ENCODE measurements at regions not wholly inside any gene's neighbourhood (a gene's known extent, or its start where the extent isn't known, plus 50 kb on each side); places are given as distances from the start of the nearest gene placed in this dataset.
"Not testable (repeated sequence)": the region's sequence is repeated elsewhere in the genome, so short reads cannot be mapped to it uniquely, and the experiment has no call there.

DNA sequence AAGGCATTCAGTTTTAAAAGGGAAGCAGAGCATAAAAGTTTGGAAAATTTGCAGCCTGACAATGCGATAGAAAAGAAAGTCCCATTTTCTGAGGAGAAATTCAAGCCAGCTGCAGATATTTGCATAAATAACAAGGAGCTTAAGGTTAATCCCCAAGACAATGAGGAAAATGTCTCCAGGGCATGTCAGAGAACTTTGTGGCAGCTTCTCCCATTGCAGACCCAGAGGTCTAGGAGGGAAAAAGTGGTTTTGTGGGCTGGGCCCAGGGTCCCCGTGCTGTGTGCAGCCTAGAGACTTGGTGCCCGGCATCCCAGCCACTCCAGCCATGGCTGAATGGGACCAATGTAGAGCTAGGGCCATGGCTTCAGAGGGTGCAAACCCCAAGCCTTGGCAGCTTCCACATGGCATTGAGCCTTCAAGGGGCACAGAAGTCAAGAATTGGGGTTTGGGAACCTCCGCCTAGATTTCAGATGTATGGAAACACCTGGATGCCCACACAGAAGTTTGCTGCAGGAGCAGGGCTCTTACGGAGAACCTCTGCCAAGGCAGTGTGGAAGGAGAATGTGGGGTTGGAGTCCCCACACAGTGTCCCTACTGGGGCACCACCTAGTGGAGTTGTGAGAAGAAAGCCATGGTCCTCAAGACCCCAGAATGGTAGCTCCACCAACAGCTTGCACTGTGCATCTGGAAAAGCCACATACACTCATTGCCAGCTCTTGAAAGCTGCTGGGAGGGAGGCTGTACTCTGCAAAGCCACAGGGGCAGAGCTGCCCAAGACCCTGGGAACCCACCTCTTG lies 62.3 kb upstream of the SSBP3 start:
- H3K9me3 Mint-ChIP-seq; H3K4me3 Mint-ChIP-seq; DNase-seq (ENCODE audit: low spot score); H3K36me3 Mint-ChIP-seq; ATAC-seq; H3K27ac Mint-ChIP-seq; POLR2A ChIA-PET: not testable (repeated sequence)
- CTCF ChIA-PET: interaction anchor here (0.7 to 1.5 kb wide), 4 partner anchors 11 to 19 kb away, joined by 3 to 6 read pairs (median 4); no protein-coding TSS in a partner anchor
- H3K27me3 Mint-ChIP-seq (ENCODE audit: low read depth): peaks cover 13% of the 10 kb centered on the region
- H3K4me1 Mint-ChIP-seq: peaks cover 54% of the 10 kb centered on the region

DNA sequence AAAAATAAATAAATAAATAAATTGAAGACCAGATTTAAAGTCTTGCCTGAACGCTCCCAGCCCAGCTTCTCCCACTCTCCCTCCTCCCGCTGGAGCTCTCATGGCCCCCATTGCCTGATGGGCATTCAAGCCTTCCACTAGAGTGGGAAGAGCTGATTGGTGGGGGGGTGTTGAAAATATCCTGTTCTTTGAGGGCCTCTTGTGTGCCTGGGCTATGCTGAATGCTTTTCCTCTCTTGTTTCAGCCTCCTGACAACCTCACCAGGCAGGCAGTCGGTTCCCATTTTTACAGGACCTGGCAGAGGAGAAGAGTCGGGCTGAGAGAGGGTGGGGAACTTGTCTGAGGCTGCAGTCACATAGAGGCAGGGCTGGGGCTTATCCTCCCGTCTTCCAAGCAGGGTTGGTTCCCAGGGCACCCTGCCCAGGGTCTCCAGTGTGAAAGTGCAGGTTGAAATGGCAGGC lies 59.2 kb upstream of the SSBP3 start:
- ATAC-seq (no peak), DNase-seq (ENCODE audit: low spot score) (no peak)
- Mint-ChIP-seq H3K4me1 (peaks cover 68% of the 10 kb centered on the region), H3K27me3 (ENCODE audit: low read depth) (peaks cover 5% of the 10 kb centered on the region), H3K27ac (peak overlapping the region; percentile 55), H3K9me3 (peaks cover 4% of the 10 kb centered on the region; the same call in 1 of the 2 replicates), H3K36me3 (peaks cover 4% of the 10 kb centered on the region; the same call in 1 of the 2 replicates), H3K4me3 (no peak overlapping the region)
- no peak for TF ChIP-seq SOX15 (CRISPR knock-in tag; IDR thresholded peaks at IDR 0.05)
- TF ChIP-seq JUN (CRISPR knock-in tag; IDR thresholded peaks at IDR 0.05): no peak
- no peak for TF ChIP-seq ESRRA (CRISPR knock-in tag; IDR thresholded peaks at IDR 0.05; ENCODE audit: borderline replicate concordance)
- TF ChIP-seq CREM (CRISPR knock-in tag; IDR thresholded peaks at IDR 0.05): no peak
- TF ChIP-seq, protein P1, sequence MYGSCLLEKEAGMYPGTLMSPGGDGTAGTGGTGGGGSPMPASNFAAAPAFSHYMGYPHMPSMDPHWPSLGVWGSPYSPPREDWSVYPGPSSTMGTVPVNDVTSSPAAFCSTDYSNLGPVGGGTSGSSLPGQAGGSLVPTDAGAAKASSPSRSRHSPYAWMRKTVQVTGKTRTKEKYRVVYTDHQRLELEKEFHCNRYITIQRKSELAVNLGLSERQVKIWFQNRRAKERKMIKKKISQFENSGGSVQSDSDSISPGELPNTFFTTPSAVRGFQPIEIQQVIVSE (CRISPR knock-in tag; IDR thresholded peaks at IDR 0.05; ENCODE audit: borderline replicate concordance): no peak
- TF ChIP-seq TEAD1 (CRISPR knock-in tag; IDR thresholded peaks at IDR 0.05): no peak
- TF ChIP-seq NR1H2 (CRISPR knock-in tag; IDR thresholded peaks at IDR 0.05): no peak
- TF ChIP-seq, protein P2, sequence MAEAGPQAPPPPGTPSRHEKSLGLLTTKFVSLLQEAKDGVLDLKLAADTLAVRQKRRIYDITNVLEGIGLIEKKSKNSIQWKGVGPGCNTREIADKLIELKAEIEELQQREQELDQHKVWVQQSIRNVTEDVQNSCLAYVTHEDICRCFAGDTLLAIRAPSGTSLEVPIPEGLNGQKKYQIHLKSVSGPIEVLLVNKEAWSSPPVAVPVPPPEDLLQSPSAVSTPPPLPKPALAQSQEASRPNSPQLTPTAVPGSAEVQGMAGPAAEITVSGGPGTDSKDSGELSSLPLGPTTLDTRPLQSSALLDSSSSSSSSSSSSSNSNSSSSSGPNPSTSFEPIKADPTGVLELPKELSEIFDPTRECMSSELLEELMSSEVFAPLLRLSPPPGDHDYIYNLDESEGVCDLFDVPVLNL (CRISPR knock-in tag; IDR thresholded peaks at IDR 0.05; ENCODE audit: borderline replicate concordance, low read depth): no peak
- no peak for TF ChIP-seq FOXK1 (CRISPR knock-in tag; IDR thresholded peaks at IDR 0.05)
- no peak for TF ChIP-seq NFE2L1 (CRISPR knock-in tag; IDR thresholded peaks at IDR 0.05)
- no peak for TF ChIP-seq ZNF532 (CRISPR knock-in tag; IDR thresholded peaks at IDR 0.05; ENCODE audit: borderline replicate concordance)
- no peak for TF ChIP-seq IRF1 (CRISPR knock-in tag; IDR thresholded peaks at IDR 0.05)
- TF ChIP-seq NFATC4 (CRISPR knock-in tag; IDR thresholded peaks at IDR 0.05): no peak
- no peak for TF ChIP-seq ZNF423 (CRISPR knock-in tag; IDR thresholded peaks at IDR 0.05)
- TF ChIP-seq E2F1 (CRISPR knock-in tag; IDR thresholded peaks at IDR 0.05): no peak
- no peak for TF ChIP-seq GABPB1 (CRISPR knock-in tag; IDR thresholded peaks at IDR 0.05)
- TF ChIP-seq ATF2 (CRISPR knock-in tag; IDR thresholded peaks at IDR 0.05; ENCODE audit: borderline replicate concordance, low read depth): no peak
- TF ChIP-seq KAT7 (CRISPR knock-in tag; IDR thresholded peaks at IDR 0.05; ENCODE audit: borderline replicate concordance): no peak
- no peak for TF ChIP-seq RORB (CRISPR knock-in tag; IDR thresholded peaks at IDR 0.05)
- no peak for TF ChIP-seq ZNF317 (CRISPR knock-in tag; IDR thresholded peaks at IDR 0.05; ENCODE audit: borderline replicate concordance, low read depth)
- ChIA-PET CTCF (interaction anchor here (0.7 to 1.2 kb wide), 4 partner anchors 24 to 83 kb away, joined by 3 to 5 read pairs (median 3); partner anchors contain the start of gene ACOT11), POLR2A (interaction anchor here (0.6 to 2.6 kb wide), 3 partner anchors 9 to 119 kb away, joined by 3 to 18 read pairs (median 4); partner anchors contain the start of gene SSBP3)
